Renal cortex interstitium (tissue), 11 donors: ENCODE measurements at regions not wholly inside any gene's neighbourhood (a gene's known extent, or its start where the extent isn't known, plus 50 kb on each side); places are given as distances from the start of the nearest gene placed in this dataset.
A peak's percentile ranks its signal among the peaks of the same experiment; 100 is the strongest.

Experiments
- DNase-seq, 11 donors: peaks; one replicate each; pipeline ENCODE4 v3.0.0-alpha.2; 2013; ENCODE audit warnings: low read depth in 9 of 11, low spot score in 4 of 11; ENCODE audit errors: extremely low read depth in 1 of 11

DNA sequence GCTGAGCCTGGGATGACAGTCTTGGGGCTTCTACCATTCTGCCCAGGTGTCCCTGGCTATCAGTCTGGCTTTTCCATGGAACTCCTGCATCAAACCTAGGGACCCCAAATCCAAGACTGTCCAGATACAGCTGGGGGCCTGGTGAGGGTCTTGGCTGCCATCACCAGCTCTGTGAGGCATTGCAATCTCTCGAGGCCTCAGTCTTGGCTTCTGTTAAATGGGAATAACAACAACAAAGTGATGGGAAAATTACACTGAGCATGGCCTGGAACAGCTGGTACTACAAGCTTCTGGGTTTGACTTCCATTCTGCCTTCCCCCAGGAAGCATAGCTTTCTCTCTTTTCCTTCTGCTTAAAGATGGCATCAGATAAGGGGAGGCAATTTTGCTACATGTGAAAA is 50.0 kb upstream of the LCTL start:
- no peak for DNase-seq

GRCh38 chr15:66617137-66618090 is 51.6 kb upstream of the LCTL start:
- no peak for DNase-seq

GRCh38 chr15:66619152-66619903 is 53.5 kb upstream of the LCTL start:
- DNase-seq = peak in 4 of 11 donors; percentile 52 to 63 (median 58)

- DNase-seq = no peak
These were observed 54.5 kb upstream of the LCTL start for GRCh38 chr15:66620341-66620740.

GRCh38 chr15:66620744-66621344 is 55.0 kb upstream of the LCTL start:
- no peak for DNase-seq

DNA sequence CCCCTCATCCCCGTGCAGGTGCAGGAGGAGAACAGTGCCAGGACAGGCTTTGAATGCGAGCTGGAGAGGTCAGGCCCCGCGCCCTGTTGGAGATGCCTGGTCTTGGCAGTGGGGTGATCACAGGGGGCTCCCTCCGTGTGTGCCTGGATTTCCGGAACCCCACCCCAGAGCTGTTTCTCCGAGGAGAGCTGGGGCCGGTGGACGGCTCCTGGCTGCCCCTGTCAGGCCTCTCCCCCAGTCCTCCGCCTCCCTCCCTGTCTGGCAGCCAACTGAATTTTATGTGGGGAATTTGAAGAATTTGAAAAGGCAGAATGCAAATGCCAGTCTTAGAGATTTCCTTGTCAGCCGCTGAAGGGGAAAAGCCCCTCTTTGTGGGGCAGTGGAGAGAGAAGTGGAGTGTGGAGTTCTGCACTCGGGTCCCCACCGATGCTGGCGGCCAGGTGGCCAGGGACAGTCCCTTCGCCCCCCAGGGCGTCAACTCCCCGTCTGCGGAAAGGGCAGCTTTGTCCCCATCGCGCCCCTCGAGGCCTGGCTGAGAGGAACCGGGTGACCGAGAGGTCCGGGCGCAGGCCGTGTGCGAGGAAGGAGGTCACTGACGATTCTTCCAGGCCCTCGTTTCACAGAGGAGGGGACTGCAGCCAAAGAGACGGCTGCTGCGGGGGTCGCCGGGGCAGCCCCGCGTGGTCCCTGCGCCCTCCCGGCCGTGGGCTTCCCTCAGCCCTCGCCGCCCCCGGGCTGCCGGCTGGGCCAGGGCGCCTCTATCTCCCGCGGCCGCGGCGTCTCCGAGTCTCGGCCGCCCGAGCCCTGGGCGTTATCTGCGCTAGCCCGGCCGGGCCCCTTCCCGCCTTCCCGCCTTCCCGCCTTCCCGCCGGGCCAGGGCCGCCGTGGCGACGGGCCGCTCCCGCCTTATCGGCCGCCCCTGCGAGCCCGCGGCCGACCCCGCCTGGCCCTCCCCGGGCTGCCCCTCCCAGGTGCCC is 56.0 kb upstream of the LCTL start:
- peak in 4 of 11 donors; percentile 38 to 60 (median 52) for DNase-seq

- DNase-seq = no peak
These were observed 56.8 kb upstream of the LCTL start for GRCh38 chr15:66622591-66623022.

DNA sequence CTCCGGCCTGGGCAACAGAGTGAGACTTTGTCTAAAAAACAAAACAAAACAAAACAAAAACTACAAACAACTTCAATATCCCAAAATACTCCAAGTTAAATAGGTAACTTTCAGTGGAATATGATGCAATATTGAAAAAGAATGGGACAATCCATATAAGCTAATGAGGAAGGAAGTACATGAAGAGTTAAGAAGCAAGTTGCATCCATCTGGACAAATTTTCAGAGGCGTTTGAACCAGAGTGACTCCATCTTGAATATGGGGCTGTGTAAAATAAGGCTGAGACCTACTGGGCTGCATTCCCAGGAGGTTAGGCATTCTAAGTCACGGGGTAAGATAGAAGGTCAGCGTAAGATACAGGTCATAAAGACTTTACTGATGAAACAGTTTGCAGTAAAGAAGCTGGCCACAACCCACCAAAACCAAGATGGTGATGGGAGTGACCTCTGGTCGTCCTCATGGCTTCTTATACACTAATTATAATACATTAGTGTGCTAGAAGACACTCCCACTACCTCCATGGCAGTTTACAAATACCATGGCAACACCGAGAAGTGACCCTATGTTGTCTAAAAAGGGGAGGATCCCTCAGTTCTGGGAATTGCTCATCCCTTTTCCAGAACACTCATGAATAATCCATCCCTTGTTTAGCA is 58.1 kb upstream of the LCTL start:
- no peak for DNase-seq

GRCh38 chr15:66625531-66625930 is 59.7 kb upstream of the LCTL start:
- no peak for DNase-seq

DNA sequence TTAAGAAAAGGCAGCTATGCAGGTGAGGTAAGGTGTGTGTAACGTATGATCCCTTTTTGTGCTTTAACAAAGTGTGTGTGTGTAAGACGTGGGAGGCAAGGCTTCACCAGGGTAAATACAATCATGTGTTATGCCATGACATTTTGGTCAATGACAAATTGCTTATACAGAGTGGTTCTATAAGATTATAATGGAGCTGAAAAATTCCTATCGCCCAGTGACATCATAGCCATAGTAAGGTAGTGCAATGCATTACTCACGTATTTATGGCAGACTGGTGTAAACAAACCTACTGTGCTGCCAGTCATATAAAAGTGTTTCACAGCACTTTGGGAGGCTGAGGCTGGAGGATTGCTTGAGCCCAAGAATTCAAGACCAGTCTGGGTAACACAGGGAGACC is 60.2 kb upstream of the LCTL start:
- no peak for DNase-seq

DNA sequence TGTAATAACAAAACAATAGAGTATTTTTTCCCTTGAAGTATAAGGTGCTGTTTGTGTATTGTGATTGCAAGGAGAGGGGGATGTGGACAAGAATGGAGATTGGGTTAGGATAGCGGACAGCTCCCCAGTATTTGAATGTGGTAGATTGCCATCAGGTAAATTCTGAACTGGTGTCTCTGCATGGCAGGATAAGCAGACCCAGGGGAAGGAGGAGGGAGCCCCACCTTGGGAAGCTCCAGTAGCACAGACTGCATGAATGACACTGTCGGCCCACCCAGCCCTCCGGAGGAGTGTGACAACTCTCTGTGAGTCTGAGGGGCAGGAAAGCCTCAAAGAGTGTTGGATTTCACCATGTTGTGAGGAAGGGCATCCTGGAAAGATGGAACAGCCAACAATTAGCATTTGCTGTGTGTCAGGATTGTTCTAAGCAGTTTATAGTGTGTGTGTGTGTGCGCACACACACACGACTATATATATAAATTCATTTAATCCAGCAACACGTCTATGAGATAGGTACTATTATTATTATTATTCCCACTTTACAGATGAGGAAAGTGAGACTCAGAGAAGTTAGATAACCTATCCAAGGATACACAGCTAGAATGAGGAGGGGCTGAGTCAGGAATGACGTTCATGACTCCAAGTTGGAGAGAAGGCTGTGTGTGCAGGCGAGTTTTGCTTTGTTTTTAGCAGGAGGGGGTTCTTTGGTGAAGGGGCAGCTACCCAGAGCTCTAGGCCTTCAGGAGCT is 63.4 kb upstream of the LCTL start:
- no peak for DNase-seq

DNA sequence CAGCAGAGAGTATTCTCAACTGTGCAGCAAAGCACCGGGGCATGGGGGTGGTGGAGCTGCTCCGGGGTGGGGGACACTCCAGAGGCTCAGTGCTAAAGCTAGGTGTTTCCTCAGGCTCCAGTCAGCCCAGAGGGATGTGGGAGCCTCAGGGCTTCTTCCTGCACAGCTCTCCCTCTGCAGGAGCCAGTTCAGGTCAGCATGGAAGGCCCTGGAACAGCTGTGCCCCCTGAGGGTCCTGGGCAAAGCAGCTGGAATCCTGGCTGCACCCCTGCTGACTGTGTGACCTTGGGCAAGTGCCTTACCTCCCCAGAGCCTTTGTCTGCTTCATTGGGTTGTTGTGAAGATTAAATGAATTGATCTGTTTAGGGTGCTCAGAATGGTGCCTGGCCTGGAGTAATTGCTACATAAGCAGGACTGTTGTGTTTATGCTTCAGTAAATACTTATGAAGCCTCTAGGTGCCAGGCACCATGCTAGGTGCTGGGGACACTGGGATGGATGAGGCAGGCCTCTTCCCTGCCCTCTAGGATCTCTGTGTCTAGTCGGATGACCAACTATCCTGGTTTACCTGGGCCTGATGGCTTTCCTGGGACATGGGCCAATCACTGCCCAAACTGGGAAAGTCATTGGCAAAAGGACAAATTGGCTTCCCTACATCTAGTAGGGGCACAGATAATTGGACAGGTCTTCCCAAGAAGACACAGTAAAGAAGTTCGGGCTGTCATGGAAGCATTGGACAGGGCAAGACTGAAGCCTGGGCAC is 64.2 kb upstream of the LCTL start:
- no peak for DNase-seq

DNA sequence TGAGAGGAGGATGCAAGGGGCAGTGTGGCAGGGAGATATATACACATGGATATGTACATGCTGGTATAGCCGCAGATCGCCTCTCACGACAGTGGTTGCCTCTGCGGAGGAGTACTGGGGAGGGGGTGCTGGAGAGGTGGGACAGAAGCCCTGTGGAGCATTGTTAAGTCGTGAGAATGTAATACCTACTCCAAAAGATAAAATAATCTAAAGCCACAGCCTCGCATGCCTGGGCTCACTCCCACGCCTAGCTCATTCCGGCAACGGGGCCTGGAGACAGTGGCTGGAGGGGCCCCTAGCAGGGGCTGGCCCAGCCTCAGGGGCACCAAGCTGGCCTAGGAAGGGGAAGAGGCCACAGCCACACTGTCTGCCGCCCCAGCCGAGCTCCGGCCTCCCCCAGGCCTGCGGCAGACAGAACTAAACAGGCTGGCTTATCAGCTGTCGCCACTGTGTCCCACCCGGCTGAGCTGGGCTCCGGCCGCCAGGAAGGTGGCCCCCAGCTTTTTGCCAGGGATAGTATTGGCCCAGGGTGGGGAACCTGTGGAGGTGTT is 65.1 kb upstream of the LCTL start:
- peak in 4 of 11 donors; percentile 36 to 54 (median 44) for DNase-seq

DNA sequence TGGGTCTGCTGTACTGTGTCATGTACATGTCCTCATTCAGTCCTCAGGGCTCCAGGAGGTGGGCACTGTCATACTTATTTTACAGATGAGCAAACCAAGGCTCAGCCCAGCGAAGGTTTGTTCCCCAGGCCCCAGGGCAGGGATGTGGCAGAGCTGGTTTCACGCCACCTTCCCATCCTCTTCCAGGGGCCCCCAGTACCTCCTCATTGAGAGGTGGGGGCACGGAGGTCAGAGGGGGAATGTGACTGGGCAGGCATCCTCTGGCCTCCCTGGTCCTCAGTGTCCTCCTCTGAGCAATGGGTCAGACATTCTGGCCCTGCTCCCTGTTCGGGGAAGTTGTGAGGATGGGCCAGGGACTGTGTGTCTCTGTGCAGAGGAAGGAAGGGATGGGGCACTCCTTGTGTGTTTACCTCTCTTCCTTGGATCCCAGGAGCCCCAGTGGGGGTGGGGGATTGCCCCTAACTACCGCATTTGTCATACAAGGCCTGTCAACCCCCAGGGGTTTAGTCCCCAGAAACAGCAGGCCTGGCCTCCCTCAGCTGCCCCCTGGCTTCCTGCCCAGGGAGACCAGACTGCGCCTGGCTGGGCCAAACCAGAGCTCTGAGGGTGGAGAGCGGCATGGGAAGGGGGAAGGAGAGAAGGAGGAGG is 65.9 kb upstream of the LCTL start:
- DNase-seq = no peak

DNA sequence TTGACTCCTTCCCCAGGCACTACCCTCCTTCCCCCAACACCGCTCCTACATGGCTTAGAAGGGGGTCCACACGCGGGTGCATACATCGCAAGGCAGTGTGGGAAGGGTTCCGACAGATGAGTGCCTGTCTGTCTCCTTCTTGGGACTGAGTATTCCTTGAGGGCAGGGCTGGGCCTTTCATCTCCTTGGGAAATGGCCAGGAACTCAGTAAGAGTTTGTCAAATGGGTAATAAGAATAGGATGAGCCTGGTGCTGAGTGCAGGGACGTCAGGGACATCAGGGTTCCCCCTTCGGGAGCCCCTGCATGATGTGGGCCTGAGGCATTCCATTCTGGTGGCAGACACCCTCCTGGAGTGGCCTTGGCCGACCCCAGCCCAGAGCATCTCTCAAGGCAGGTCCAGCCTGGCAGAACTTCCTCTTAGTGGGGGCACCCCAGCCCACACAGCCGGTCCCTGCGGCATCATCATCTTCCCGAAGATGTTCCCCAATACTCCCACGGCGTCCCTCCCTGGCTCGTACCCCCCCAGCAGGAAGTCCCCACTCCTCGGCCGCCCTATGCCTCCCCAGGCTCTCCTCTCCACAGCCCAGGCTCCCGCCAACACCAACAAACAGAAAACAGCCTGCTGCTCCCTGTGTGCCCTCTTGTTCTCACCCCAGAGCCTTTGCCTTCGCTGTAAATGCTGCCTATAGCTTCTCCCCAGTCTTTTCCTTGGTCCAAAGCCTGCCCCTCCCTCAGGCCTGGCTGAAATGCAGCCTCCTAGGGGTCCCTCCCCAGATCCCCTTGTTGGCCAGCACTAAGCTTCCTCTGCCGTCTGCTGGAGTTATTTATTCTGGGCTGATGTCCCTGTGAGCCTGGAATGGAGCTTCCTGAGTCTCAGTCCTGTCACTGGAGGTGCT is 67.5 kb upstream of the LCTL start:
- DNase-seq = no peak
